AG09319 (cell line): ENCODE measurements at regions not wholly inside any gene's neighbourhood (a gene's known extent, or its start where the extent isn't known, plus 50 kb on each side); places are given as distances from the start of the nearest gene placed in this dataset.

Experiments used
- DNase-seq: peaks from one replicate; pipeline ENCODE4 v3.0.0-alpha.2; 2010; ENCODE audit warnings: low read depth; ENCODE audit errors: extremely low read depth
- TF ChIP-seq, protein P1 (sequence below): IDR thresholded peaks from 2 replicates; pipeline ENCODE4 v1.5.1; 2011; ENCODE audit warnings: low read depth, mild to moderate bottlenecking, inconsistent platforms, low read length, moderate library complexity

DNA sequence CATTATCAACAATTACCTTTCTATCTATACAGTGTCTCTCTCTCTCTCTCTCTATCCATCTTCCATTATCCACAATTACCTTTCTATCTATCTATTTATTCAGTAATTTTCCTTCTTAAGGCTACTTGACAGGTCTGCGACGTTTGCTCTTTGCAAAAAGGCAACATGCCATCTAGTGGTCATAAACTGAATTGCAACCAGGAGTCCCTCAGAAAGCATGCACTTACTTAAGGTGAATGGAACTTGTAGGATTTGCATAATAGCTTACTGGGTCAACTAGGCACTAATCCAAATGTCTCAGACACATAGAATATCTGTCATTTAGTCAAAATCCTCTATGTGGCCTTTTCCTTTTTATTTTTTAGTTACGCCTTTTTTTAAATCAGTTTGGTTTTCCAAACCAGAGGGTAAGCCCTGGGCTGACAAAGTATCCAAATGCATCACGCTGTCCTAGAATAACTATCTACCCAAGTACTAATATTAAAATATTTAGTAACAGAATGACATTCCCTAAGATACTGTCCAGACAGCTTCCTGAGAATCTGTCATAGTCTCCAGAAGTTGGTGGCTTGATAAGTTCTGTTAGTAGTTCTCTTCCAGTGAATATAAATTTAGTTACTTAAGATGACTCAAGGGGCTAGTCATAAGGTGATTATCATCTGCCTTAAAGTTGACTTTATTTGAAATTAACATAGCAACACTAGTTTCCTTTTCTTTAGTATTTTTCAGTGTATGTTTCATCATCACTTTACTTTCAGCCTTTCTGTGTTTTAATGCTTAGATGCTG, 208.3 kb downstream of the PPP1R3A start:
- TF ChIP-seq, protein P1, sequence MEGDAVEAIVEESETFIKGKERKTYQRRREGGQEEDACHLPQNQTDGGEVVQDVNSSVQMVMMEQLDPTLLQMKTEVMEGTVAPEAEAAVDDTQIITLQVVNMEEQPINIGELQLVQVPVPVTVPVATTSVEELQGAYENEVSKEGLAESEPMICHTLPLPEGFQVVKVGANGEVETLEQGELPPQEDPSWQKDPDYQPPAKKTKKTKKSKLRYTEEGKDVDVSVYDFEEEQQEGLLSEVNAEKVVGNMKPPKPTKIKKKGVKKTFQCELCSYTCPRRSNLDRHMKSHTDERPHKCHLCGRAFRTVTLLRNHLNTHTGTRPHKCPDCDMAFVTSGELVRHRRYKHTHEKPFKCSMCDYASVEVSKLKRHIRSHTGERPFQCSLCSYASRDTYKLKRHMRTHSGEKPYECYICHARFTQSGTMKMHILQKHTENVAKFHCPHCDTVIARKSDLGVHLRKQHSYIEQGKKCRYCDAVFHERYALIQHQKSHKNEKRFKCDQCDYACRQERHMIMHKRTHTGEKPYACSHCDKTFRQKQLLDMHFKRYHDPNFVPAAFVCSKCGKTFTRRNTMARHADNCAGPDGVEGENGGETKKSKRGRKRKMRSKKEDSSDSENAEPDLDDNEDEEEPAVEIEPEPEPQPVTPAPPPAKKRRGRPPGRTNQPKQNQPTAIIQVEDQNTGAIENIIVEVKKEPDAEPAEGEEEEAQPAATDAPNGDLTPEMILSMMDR, result peak; percentile 95
- peak; percentile 43 for DNase-seq

DNA sequence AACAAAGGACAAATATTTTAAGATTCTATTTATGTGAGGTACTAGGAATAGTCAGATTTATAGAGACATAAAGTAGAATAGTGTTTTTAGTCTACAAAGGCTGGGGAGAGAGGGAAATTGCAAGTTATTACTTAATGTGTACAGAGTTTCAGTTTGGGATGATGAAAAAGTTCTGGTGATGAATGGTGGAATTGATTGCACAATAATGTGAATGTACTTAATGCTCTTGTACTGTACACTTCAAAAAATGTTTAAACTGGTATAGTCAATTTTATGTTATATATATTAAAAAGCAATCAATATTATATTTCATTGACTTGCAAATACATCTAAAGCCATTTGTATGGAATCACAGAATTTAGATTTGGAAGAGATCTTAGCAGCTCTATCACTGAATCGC, 213.4 kb downstream of the PPP1R3A start:
- DNase-seq, result no peak
- TF ChIP-seq, protein P1, result no peak

DNA sequence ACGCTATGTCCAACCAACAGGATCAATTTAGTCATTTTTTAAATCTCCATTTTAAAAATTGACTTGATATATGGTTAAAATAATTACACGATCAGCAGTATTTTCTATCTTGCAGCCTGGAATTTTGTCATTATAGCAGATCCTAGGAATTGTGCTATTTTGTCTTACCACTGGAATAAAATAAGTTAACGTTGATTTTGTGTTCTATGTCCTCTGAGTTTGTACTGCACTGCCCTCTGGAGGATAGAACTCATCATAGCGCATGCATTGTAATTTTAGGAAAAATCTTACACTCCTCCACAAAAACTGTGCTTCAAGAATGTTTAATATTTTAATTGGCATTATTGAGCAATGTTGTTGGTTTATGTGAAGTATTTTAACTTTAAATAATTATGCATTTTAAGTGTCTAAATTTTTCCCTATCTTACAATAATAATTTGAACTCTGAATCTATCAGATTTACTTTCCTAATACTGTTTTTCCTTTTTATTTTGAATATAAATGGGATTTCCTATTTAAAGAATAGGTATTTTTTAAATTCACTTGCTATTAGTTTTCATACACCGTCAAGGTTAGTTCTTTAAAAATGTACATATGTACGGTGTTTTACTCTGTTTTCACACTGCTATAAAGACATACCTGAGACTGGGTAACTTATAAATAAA, 220.1 kb downstream of the PPP1R3A start:
- DNase-seq, result peak; percentile 1
- TF ChIP-seq, protein P1, result peak; percentile 67

DNA sequence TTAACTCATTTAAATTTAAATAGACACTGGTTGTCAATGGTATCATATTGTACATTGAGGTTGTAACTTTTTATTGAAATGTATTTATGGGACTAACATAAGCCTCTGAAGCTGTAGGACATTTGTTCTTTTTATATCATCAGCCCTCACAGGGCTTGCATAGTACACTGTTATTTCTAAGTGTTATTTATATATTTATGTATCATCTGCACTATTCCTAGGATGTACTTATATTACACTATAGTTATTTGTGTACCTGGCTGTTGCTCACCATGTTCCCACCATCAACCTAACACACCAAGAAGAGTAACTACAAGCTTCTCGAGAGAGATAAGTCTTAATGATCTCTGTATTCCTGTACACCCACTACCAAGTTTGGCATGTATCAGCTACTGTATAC, 224.7 kb downstream of the PPP1R3A start:
- TF ChIP-seq, protein P1, result no peak
- DNase-seq, result no peak

DNA sequence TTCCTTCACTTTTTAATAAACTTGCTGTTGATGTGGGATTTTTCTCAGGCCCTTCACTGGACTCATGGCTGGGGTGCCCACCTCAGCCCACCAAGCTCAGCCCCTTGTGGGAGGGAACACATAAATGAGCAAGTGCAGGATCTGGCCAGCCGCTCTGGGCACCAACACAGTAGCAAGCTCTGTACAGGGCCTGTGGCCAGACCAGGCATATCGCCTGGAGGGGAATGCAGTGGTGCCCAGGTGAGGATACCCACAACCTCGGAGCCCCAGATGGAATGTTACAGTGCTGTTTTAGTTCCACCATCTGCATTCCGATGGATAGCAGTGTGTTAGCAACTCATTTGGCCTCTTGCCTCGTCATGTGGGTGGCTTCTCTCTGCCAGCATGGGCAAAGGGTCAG, 234.6 kb downstream of the PPP1R3A start:
- TF ChIP-seq, protein P1, result no peak
- no peak for DNase-seq

DNA sequence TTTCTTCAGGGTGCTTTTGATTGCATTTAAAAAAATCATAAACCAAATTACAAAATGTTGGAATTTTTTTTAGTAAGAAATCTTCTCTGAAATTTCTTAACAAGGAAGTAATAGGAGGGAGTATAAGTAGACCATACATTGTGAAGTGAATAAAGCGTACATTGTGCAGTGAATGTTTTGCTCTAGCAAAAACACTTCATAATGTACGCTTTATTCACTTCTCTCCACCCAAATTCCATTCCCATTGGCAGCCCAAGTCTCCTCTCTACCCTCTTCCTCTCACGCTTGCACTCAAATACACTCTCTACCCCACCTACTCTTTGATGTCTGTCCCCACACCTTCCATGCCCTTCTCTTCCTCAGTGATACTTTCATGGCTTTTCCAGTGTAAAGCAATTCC, 241.0 kb downstream of the PPP1R3A start:
- TF ChIP-seq, protein P1, result no peak
- DNase-seq, result no peak

DNA sequence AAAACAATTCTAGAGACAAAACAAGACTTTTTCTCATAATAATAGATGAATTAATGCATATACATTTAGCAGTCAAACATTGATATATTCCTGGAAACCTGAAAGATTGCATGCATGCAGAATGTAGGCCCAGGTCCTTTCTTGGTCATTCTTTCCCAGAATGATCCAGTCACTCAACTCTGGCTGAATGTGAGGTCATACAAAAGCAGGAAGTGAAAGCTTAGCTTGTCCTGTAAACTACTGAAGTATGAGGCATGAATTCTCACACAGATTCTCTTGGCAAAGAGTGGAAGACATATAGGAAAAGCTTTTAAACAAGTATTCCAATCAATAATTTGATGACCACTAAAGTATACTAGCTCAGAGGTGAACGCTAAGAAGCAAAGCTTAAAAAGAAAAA, 253.9 kb downstream of the PPP1R3A start:
- TF ChIP-seq, protein P1, result no peak
- no peak for DNase-seq
